ENCODE measurements at regions not wholly inside any gene's neighbourhood (a gene's known extent, or its start where the extent isn't known, plus 50 kb on each side); places are given as distances from the start of the nearest gene placed in this dataset.

DNA sequence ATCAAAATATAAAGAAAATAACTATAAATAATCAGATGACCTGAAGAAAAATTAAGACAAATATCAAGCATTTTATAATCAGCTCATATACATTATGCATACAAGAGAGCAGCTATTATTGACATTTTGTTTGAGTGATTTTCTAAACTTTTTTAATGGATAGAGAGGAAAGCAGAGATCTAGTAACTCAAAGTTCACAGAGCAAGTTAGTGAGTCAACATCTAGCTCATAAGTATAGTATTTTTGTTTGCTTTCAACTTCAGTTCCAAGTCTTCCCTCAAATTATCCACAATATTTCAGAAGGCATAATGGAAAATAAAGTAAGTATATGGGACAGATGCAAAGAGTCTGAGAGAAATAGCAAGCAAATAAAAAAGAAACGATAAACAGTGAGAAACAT is 470.1 kb upstream of the ALCAM start:
- TF ChIP-seq, protein P1, sequence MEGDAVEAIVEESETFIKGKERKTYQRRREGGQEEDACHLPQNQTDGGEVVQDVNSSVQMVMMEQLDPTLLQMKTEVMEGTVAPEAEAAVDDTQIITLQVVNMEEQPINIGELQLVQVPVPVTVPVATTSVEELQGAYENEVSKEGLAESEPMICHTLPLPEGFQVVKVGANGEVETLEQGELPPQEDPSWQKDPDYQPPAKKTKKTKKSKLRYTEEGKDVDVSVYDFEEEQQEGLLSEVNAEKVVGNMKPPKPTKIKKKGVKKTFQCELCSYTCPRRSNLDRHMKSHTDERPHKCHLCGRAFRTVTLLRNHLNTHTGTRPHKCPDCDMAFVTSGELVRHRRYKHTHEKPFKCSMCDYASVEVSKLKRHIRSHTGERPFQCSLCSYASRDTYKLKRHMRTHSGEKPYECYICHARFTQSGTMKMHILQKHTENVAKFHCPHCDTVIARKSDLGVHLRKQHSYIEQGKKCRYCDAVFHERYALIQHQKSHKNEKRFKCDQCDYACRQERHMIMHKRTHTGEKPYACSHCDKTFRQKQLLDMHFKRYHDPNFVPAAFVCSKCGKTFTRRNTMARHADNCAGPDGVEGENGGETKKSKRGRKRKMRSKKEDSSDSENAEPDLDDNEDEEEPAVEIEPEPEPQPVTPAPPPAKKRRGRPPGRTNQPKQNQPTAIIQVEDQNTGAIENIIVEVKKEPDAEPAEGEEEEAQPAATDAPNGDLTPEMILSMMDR (IDR thresholded peaks at IDR 0.05; ENCODE audit: control insufficient read depth, extremely low read depth, insufficient read depth), result no peak
- H3K4me3 ChIP-seq (ENCODE audit: low read depth, low read length), result no peak overlapping the region
- DNase-seq (ENCODE audit: low read depth), result no peak

DNA sequence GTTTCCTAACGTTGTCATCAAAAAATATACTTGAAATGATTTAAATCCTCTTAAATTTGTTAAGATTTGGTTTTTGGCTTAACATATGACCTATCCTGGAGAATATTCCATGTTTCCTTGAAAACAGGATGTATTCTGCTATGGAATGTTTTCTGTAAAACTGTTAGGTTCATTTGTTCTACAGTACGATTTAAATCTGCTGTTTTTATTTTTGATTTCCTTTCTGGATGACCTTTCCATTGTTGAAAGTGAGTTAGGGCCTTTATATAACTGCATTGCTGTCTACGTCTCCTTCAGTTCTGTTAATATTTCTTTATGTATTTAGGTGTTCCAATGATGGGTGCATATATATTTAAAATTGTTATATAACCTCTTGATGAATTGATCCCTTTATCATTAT is 465.3 kb upstream of the ALCAM start:
- DNase-seq (ENCODE audit: low read depth), result no peak
- no peak overlapping the region for H3K4me3 ChIP-seq (ENCODE audit: low read depth, low read length)
- TF ChIP-seq, protein P1 (IDR thresholded peaks at IDR 0.05; ENCODE audit: control insufficient read depth, extremely low read depth, insufficient read depth), result no peak

GRCh38 chr3:104903064-104903463 is 463.6 kb upstream of the ALCAM start:
- no peak overlapping the region for H3K4me3 ChIP-seq (ENCODE audit: low read depth, low read length)
- TF ChIP-seq, protein P1 (IDR thresholded peaks at IDR 0.05; ENCODE audit: control insufficient read depth, extremely low read depth, insufficient read depth), result no peak
- no peak for DNase-seq (ENCODE audit: low read depth)

DNA sequence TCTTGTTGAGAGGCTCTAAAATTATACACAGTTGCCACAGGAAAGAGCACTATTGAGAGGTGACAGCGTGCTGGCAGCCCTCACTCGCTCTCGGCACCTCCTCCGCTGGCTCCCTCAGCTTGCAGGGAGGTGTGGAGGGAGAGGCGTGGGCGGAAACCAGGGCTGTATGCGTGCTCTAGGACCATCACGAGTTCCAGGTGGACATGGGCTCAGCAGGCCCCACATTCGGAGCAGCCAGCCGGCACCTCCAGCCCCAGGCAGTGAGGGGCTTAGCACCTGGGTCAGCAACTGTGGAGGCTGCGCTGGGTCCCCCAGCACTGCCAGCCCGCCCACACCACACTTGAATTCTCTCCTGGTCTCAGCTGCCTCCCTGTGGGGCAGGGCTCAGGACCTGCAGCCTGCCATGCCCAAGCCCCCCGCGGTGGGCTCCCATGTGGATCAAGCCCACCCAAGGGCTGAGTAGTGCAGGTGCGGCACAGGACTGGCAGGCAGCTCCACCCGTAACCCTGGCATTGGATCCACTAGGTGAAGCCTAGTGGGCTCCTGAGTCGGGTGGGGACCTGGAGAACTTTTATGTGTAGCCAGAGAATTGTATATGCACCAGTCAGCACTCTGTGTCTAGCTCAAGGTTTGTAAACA is 460.6 kb upstream of the ALCAM start:
- no peak for DNase-seq (ENCODE audit: low read depth)
- TF ChIP-seq, protein P1 (IDR thresholded peaks at IDR 0.05; ENCODE audit: control insufficient read depth, extremely low read depth, insufficient read depth), result no peak
- no peak overlapping the region for H3K4me3 ChIP-seq (ENCODE audit: low read depth, low read length)

DNA sequence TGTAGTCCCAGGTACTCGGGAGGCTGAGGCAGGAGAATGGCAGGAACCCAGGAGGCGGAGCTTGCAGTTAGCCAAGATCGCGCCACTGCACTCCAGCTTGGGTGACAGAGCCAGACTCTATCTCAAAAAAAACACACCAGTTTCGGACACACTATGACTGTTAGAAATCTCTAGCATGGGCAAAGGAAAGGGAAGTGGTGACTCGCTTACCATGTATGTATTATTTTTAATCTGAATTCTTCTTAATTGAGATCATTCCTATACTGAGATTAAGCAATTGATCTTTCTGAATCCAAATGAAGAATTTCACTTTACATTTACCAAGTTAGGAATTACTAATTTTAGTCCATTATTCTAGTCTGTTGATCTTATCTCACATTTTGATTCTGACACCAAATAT is 459.2 kb upstream of the ALCAM start:
- TF ChIP-seq, protein P1 (IDR thresholded peaks at IDR 0.05; ENCODE audit: control insufficient read depth, extremely low read depth, insufficient read depth), result no peak
- no peak for DNase-seq (ENCODE audit: low read depth)
- H3K4me3 ChIP-seq (ENCODE audit: low read depth, low read length), result no peak overlapping the region

GRCh38 chr3:104908761-104909160 is 457.9 kb upstream of the ALCAM start:
- TF ChIP-seq, protein P1 (IDR thresholded peaks at IDR 0.05; ENCODE audit: control insufficient read depth, extremely low read depth, insufficient read depth), result no peak
- no peak for DNase-seq (ENCODE audit: low read depth)
- H3K4me3 ChIP-seq (ENCODE audit: low read depth, low read length), result no peak overlapping the region

GRCh38 chr3:104909198-104909597 is 457.5 kb upstream of the ALCAM start:
- TF ChIP-seq, protein P1 (IDR thresholded peaks at IDR 0.05; ENCODE audit: control insufficient read depth, extremely low read depth, insufficient read depth), result no peak
- H3K4me3 ChIP-seq (ENCODE audit: low read depth, low read length), result no peak overlapping the region
- DNase-seq (ENCODE audit: low read depth), result no peak
